HG03378 (cell line): ENCODE measurements at regions not wholly inside any gene's neighbourhood (a gene's known extent, or its start where the extent isn't known, plus 50 kb on each side); places are given as distances from the start of the nearest gene placed in this dataset.

Experiments used
- ATAC-seq: cut with Tn5 transposase; IDR thresholded peaks from one replicate; pipeline ENCODE4 v1.9.1; 2021; ENCODE audit warnings: mild to moderate bottlenecking, moderate library complexity; ENCODE audit not compliant: unreplicated experiment

GRCh38 chr18:39051013-39051412, 1485.4 kb upstream of the CELF4 start:
- ATAC-seq: no peak

- ATAC-seq: no peak
Measured at GRCh38 chr18:39039813-39040212, 1474.2 kb upstream of the CELF4 start.

DNA sequence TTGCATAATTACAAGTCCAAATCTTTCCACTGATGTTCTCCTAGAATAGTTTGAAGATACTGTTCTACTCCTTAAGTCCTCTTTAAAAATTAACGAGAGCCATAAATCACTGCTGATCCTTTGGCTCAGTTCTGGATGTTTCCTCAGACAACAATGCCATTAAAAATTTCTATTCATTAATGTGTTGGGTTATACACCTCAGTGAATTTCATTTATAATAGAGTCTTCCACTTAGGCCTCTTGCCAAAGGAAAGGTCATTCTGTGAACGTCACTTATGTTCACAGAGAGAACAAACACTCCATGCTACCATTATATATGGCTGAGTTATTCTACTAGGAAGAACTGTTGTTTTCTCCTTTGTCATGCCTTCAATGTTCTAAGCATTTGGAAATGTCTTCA, 1472.3 kb upstream of the CELF4 start:
- ATAC-seq: no peak

DNA sequence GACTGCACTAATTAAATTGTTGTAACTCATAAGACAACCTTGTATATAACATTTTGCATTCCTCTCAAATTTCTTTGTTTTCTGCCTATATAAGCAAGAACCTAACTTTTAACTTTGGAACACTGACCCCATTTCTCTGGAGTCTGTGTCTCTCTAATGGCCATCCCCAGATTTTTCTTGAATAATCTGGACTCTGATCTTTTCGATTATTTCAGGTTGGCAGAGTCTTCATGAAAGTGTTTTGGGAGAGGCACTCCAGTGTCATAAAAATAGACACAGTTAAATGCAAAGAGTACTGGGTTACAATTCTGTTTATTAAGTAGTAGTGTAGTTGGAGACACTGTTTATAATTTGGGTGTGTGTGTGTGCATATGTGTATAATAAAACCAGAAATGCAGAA, 1467.7 kb upstream of the CELF4 start:
- no peak for ATAC-seq

DNA sequence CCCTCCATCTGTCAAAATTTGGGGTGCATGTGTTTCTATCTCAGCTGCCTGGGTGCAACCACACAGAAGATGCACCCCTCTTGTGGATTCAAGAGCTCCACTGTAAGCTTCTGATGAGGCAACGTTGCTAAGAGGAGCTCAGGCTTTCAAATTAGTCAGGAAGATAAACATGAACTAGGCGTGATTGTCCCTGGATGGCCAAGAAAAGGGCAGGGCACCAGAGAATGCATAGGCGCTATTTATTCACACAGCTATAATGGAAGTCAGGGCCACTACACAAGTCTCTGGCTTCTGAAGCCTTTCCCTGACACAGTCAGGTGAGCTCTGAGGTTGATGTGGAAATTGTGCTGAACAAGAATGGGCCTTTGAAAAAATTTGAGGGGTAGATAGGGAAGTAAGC, 1466.0 kb upstream of the CELF4 start:
- ATAC-seq: no peak

DNA sequence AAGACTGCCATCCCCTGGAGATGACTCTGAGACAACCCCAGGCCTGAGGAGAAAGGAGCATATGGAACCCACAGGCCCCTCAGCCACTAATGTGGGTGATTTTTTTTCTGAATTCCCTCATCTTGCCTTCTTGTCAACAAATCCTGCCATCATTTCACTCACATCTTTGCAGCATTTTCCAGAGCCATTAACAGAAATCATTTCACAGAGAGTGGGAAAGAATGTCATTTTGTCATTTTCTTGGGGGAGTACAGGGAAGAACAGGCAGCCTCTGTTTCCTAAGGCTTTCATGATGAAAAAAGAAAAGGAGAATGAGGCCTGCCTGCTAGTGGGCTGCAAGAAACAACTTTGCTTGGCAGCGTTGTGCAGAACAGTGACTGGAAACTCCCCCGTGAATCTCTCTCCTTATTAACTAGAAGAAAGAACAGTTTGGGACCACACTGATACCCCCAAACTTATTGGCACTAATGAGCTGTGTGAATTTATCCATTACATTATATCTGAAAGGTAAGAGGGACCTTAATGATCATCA, 1464.6 kb upstream of the CELF4 start:
- no peak for ATAC-seq

- no peak for ATAC-seq
Measured at GRCh38 chr18:39025531-39025930, 1459.9 kb upstream of the CELF4 start.

DNA sequence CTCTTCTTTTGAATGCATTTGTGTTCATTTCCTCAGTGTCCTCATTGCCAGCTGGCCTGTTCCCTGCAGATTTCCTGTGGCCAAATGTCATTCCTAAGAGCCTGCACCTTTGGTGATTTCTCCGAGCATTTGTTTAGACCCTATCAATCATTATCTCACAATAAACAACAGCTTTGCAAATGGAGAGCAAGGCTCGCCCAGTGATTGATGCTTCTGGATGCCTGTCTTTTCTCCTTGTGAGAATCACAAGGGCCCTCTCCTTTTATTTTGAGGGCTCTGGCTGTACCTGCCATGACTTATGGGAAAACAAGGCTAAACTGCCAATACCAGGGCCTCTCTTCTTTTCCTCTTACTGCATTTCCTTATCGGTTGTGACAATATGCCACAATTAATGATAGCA, 1454.4 kb upstream of the CELF4 start:
- no peak for ATAC-seq

- no peak for ATAC-seq
Measured at GRCh38 chr18:39007031-39007902, 1441.7 kb upstream of the CELF4 start.

DNA sequence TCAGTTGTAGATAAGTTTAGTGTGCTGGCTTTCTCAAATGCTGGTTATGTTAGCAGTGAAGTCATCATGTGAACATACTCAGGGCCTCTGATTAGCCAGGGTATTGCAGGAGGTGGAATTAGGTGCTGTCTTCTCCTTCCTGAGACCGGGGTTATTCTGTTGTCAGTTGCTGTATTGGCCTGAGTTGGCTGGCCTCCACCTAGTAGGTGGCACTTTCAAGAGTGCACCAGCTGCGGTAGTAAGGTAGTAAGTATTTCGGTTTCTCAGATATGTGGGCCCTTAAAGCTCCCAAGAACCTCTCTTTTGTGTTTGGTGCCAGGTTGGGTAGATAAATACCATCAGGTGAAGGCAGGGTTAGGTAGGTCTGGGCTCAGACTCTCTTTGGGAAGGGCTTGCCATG, 1430.5 kb upstream of the CELF4 start:
- no peak for ATAC-seq

GRCh38 chr18:38993342-38993741, 1427.7 kb upstream of the CELF4 start:
- ATAC-seq: no peak

GRCh38 chr18:38984968-38985367, 1419.4 kb upstream of the CELF4 start:
- no peak for ATAC-seq

- ATAC-seq: no peak
Measured at GRCh38 chr18:38982072-38982471, 1416.5 kb upstream of the CELF4 start.

DNA sequence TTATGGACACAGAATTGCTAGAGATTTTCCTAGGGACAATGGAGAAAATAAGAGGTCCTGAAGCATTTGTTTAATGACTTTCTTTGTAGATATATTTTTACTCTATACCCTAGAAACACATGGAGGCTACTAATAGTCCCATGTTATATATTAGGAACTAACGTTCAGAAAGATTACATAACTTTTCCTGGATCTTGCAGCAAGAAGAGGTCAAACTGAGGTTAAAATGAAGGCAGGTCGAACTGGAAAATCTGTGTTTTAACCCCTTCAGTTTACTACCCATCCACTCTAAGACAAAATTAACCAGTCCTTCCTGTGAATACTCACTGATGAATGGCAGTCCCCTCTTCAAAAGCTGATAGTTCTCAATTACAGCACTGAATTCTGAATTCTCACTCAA, 1415.8 kb upstream of the CELF4 start:
- no peak for ATAC-seq

- no peak for ATAC-seq
Measured at GRCh38 chr18:38980420-38980819, 1414.8 kb upstream of the CELF4 start.

DNA sequence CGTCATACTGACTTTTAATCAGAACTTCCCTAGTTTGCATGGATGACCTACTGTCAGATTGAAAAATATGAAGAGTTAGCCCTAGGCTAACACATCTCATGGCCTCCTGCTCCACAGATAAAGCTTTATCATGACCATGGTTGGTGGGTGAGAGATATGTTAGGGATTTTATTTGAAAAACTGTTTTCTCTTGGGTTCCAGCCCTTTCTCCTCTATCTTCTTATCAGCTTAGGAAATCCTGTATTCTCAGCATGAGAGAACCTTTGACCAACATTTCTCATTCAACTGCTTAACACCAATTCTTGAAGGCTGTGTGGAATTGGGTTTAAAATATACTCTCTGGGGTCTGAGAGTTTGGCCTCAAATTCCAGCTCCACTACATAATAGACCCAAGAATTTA, 1407.0 kb upstream of the CELF4 start:
- no peak for ATAC-seq

DNA sequence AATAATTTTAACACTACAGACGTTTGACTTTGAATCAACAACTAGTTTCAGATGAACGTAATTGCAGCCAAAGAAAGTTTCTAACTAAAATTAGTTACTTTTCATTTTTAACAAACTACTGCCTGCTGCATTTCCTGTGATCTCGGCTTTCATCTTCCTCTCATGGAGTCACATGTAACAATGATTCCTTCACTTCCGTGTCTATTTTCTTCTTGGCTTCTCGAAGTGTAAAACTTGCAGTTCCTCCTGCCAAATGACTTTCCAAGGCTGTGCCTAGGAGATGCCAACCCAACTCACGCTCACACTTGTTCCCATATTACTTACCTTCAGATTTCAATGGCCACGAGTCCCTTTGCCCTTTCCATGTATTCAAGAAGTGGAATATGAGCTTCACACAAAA, 1406.3 kb upstream of the CELF4 start:
- ATAC-seq: no peak

DNA sequence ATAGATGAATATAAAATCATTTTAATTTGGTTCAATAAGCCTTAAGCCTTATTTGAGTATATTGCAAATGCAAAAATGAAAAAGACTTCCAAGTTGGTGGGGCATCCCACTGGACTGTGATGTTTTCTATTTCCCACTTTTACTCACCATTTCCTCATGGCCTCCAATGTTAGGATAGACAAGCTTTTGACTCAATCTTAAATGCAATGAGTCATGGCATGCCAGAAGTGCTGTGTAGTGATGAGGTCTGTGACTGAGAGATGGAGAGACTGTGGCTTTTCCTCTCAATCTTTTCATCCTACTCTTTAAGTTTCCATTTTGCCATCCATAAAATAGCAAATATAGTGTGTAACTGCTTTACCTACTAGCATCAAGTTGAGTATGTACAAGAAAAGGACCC, 1401.2 kb upstream of the CELF4 start:
- no peak for ATAC-seq

DNA sequence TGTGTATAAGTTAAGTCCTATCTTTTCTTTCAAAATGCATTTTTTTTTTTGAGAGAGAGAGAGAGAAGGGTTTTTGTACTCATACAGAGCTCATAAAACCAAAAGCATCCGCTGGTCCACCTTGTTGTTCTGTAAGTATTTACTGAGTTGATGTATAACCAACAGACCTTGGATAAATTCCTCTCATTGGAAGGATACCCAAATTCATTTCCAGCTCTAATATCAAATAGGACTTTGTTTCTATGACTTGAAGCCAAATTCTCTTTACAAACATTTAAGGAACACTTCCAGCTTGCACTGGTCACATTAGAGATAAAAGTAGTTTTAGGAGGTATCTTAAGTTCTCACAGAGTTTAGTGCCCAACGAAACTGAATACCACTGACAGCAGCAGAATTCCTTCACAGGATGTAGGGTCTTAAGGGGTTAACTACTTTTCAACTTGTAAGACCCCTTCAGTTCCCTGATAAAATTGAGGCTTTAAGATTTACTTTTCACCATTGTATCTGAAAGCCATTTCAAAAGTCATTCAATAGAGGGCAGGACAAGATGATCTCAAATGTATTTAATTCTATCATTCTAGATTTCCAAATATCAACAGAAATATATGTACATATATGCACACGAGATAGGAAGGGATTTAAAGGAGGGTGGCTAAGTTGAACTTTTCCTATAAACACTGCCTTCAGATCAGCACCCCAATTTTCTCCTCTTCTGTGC, 1398.5 kb upstream of the CELF4 start:
- ATAC-seq: no peak

DNA sequence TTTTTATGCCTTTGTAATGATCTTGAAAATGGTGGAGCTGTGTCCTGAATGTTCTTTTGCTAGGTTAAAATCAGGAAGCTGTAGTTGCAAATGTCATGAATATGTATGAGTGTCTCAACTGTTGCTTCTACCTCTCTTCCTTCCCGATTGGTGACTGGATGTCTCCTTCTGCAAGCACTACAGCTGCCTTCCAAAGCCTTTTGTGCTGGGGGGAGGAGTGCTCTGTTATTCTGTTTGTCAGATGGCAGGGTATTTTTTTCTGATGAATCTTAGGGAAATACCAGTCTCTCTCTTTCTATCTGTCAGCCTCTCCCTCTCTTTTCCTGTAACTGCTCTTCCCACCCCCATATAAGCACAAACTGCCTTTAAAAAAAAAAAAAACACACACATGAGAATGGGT, 1396.3 kb upstream of the CELF4 start:
- ATAC-seq: no peak

- ATAC-seq: no peak
Measured at GRCh38 chr18:38957736-38958135, 1392.1 kb upstream of the CELF4 start.

- no peak for ATAC-seq
Measured at GRCh38 chr18:38956068-38956467, 1390.5 kb upstream of the CELF4 start.
